HG03064 (cell line): ENCODE measurements at regions not wholly inside any gene's neighbourhood (a gene's known extent, or its start where the extent isn't known, plus 50 kb on each side); places are given as distances from the start of the nearest gene placed in this dataset.

ENCODE experiments used
- ATAC-seq: cut with Tn5 transposase; IDR thresholded peaks from one replicate; pipeline ENCODE4 v1.9.1; 2021; ENCODE audit warnings: low read depth; ENCODE audit not compliant: unreplicated experiment

- ATAC-seq, result no peak
Observed at GRCh38 chr2:6639929-6640620, 225.6 kb downstream of the CMPK2 start.

DNA sequence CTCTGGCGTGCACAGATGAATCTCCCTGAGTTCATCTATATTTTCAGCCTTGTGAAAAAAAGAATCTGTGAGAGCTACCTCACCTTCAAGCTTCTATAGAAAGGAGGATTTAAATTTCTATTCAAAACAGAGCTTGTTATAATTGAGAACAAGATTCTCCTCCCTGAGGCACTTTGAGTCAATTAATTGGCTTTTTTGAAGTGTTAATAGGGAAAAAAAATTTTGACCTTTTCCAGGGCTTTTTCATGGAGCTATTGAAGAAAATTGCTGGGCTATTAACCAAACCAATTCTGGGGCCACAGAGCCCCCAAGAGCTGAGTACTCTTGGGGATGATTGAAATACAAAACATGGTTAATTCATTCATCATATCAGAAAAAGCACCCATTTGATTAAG, 225.1 kb downstream of the CMPK2 start:
- no peak for ATAC-seq

GRCh38 chr2:6641956-6642355, 223.8 kb downstream of the CMPK2 start:
- ATAC-seq, result no peak

GRCh38 chr2:6644261-6644660, 221.4 kb downstream of the CMPK2 start:
- no peak for ATAC-seq

- ATAC-seq, result no peak
Observed at GRCh38 chr2:6645004-6645403, 220.7 kb downstream of the CMPK2 start.

- ATAC-seq, result no peak
Observed at GRCh38 chr2:6645672-6646071, 220.0 kb downstream of the CMPK2 start.

- no peak for ATAC-seq
Observed at GRCh38 chr2:6647046-6647445, 218.7 kb downstream of the CMPK2 start.

DNA sequence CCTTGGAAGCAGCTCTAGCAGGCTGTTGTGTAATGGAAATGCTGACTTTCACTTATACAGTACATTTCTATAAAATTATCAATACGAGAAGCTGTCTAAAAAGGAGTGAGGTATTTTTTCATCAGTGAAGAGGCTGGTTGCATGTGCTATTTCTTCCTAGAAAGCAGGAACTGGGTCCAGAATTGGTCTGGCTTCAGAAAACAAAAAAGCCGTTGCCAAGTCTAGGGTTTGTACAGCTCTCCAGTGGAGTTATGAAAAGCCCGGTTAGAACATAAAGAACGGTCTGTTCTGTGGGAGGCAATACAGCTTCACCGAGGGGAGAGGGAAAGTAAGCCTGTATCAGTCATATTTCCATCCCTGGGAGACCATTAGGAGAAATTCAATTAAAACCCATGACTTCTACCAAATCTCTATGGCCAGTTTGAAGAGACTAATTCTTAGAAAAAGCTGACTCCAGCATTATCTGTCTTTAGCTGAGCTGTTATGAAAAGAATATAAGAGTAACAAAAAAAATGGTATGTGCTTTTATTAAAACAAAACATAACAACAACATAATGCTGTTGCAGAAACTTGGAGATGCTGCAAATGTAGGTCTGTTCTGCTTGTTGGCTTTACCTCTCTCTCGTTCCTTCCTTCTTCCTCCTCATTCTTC, 217.0 kb downstream of the CMPK2 start:
- ATAC-seq, result no peak

DNA sequence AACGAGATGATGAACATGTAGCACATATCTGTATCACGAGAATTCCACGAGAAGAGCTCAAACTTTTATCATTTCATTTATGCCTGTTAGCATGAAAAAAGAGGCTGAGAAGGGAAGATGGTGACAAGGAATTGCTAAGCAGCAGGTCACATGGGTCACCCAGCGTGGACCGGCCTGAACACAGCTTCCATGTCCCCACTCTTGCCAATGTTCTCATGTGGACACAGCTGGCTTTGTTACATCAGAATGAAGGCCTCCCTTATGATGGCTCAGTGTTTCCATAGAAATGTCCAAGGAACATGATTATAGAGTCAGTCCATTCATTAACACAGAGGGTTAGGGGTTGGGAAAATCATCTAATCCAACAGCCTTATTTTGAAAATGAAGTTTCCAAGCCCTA, 215.4 kb downstream of the CMPK2 start:
- ATAC-seq, result no peak

- ATAC-seq, result no peak
Observed at GRCh38 chr2:6652251-6652650, 213.5 kb downstream of the CMPK2 start.

DNA sequence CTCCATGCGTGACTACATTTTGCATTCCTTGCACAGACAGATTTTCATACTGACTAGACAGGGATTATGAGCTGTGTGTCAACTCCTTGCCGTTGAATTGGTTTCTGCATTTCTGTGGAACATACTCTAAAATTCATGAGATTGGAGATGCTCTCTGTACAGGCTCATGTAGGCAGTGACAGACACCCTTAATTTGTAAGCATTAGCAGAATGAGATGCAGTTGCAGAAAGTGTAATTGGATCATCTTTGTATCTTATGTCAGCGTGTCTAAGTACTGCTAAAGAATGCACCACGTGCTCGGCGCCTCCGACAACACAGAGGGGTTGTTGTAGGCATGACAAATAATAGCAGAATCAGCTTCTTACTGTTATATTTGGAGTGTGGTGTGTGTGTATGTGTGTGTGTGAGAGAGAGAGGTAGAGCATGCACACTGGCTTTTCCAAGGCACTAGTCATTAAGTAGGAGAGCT, 212.4 kb downstream of the CMPK2 start:
- no peak for ATAC-seq

GRCh38 chr2:6654279-6654678, 211.4 kb downstream of the CMPK2 start:
- ATAC-seq, result no peak

GRCh38 chr2:6656633-6657032, 209.1 kb downstream of the CMPK2 start:
- no peak for ATAC-seq

- ATAC-seq, result no peak
Observed at GRCh38 chr2:6657136-6657535, 208.6 kb downstream of the CMPK2 start.

DNA sequence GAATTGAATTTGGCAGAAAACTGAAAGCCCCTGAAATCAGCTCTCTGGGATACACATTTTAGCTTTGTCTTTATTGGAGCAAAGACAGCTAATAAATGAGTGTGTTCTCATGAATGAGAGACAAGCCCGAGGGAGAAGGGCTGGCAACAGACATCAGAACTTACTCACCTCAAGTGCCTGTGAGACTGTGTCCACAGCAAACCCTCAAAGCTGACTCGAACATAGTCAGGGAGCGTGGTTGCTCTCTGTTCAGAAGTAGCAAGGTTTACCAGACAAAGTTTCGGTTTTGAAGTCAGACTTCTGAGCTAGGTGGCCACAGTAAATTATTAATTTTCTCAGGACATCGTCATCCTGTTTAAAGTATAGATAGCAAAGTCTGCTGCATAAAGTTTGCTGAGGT, 207.9 kb downstream of the CMPK2 start:
- ATAC-seq, result peak; percentile 86

- ATAC-seq, result no peak
Observed at GRCh38 chr2:6664332-6665061, 201.2 kb downstream of the CMPK2 start.

GRCh38 chr2:6665093-6666045, 200.3 kb downstream of the CMPK2 start:
- no peak for ATAC-seq

DNA sequence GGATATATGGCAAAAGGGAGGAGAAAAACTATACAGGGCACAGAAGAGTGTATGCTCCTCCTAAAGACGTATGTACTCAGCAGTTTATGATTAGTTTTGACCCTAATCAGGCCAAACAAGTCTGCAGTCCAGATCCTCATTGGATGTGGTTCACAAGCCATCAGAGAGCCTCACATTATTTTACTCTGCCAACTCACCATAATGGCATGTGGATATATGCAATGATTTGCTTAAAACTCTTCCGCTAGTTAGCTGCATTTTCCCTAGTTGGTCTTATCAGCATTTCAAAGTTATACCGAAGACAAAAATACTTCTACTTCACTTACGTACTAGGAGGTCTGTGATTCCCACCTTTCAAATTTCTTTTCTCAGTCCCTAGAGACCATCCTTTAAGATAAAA, 198.4 kb downstream of the CMPK2 start:
- no peak for ATAC-seq

- no peak for ATAC-seq
Observed at GRCh38 chr2:6671913-6672312, 193.8 kb downstream of the CMPK2 start.

GRCh38 chr2:6674381-6674780, 191.3 kb downstream of the CMPK2 start:
- no peak for ATAC-seq

DNA sequence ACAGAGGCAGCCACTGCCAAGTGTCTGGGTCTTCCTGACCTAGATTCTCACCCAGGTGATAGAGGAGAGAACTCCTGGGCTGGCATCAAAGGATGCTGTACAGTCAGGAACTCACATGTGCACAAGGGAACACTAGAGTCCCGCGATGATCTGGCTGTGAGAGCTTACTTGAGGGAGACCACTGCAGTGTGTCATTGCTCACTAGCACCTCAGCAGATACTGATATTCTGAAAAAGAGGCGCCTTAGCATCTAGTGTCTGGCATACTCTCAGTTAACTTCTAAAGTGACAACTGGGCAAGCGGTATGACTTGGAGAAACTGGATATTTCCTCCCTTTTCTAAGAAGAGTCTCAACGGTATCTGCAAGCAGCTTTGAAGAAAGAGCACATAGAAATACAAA, 189.9 kb downstream of the CMPK2 start:
- no peak for ATAC-seq
